Activated CD4-positive, alpha-beta T cell treated with anti-CD3 and anti-CD28 coated beads, Interleukin-2, amount 10 ng/mL, durations not matched to agents 7 days and 5 days (primary cell): ENCODE measurements at regions not wholly inside any gene's neighbourhood (a gene's known extent, or its start where the extent isn't known, plus 50 kb on each side); places are given as distances from the start of the nearest gene placed in this dataset.

Experiments
- CTCF ChIA-PET: fragments of 350-600 bp; sonication (Branson Sonifier 250); formaldehyde crosslinking; loops from one replicate; lab custom pipeline; 2021; ENCODE audit warnings: antibody characterized with exemption; lab: Charles Lee
- POLR2A ChIA-PET: fragments of 350-600 bp; sonication (Branson Sonifier 250); formaldehyde crosslinking; loops from one replicate; lab custom pipeline; 2021; ENCODE audit warnings: antibody characterized with exemption; lab: Charles Lee
- DNase-seq: peaks from one replicate; pipeline ENCODE4 v3.0.0-alpha.2; 2020
- H3K27ac Mint-ChIP-seq: one replicate; pipeline ENCODE4 v1.8.0; 2021; ENCODE audit warnings: mild to moderate bottlenecking, moderate library complexity, mixed read lengths
- H3K27me3 Mint-ChIP-seq: one replicate; pipeline ENCODE4 v1.8.0; 2021; ENCODE audit warnings: mixed read lengths
- H3K36me3 Mint-ChIP-seq: one replicate; pipeline ENCODE4 v1.8.0; 2021; ENCODE audit warnings: low read depth, mixed read lengths
- H3K4me1 Mint-ChIP-seq: one replicate; pipeline ENCODE4 v1.8.0; 2021; ENCODE audit warnings: mixed read lengths
- H3K4me3 Mint-ChIP-seq: one replicate; pipeline ENCODE4 v1.8.0; 2021; ENCODE audit warnings: mild to moderate bottlenecking, moderate library complexity, mixed read lengths
- H3K9me3 Mint-ChIP-seq: one replicate; pipeline ENCODE4 v1.8.0; 2021; ENCODE audit warnings: mixed read lengths

- CTCF ChIA-PET: interaction anchor here (1.0 to 1.4 kb wide), 3 partner anchors 11 to 16 kb away, joined by 3 to 4 read pairs (median 3); no protein-coding TSS in a partner anchor
- no peak overlapping the region for H3K27ac Mint-ChIP-seq
- POLR2A ChIA-PET: no interaction called here
- no peak for DNase-seq
- H3K36me3 Mint-ChIP-seq: no peaks in the 10 kb centered on the region
- no peaks in the 10 kb centered on the region for H3K9me3 Mint-ChIP-seq
- H3K4me1 Mint-ChIP-seq: no peaks in the 10 kb centered on the region
- H3K27me3 Mint-ChIP-seq: peaks cover 54% of the 10 kb centered on the region
- no peak overlapping the region for H3K4me3 Mint-ChIP-seq
Measured at GRCh38 chr9:115198001-115198400, 80.0 kb upstream of the TNC start.

- H3K27ac Mint-ChIP-seq: no peak overlapping the region
- no peaks in the 10 kb centered on the region for H3K36me3 Mint-ChIP-seq
- CTCF ChIA-PET: interaction anchor here (0.6 kb wide), 1 partner anchor 13 kb away, joined by 6 read pairs; no protein-coding TSS in a partner anchor
- no peak for DNase-seq
- no peaks in the 10 kb centered on the region for H3K9me3 Mint-ChIP-seq
- no peak overlapping the region for H3K4me3 Mint-ChIP-seq
- H3K27me3 Mint-ChIP-seq: peaks cover 41% of the 10 kb centered on the region
- POLR2A ChIA-PET: no interaction called here
- H3K4me1 Mint-ChIP-seq: peaks cover 10% of the 10 kb centered on the region
Measured at GRCh38 chr9:115200711-115201505, 83.0 kb upstream of the TNC start.

- Mint-ChIP-seq H3K4me3 (no peak overlapping the region), H3K36me3 (no peaks in the 10 kb centered on the region), H3K9me3 (no peaks in the 10 kb centered on the region), H3K4me1 (peaks cover 17% of the 10 kb centered on the region), H3K27me3 (peaks cover 37% of the 10 kb centered on the region), H3K27ac (no peak overlapping the region)
- no peak for DNase-seq
- ChIA-PET POLR2A (no interaction called here), CTCF (no interaction called here)
Measured at GRCh38 chr9:115202181-115202580, 84.2 kb upstream of the TNC start.

- Mint-ChIP-seq H3K27me3 (peaks cover 31% of the 10 kb centered on the region), H3K4me1 (peaks cover 23% of the 10 kb centered on the region), H3K27ac (no peak overlapping the region), H3K4me3 (no peak overlapping the region), H3K36me3 (no peaks in the 10 kb centered on the region), H3K9me3 (no peaks in the 10 kb centered on the region)
- no peak for DNase-seq
- POLR2A ChIA-PET: no interaction called here
- CTCF ChIA-PET: no interaction called here
Measured at GRCh38 chr9:115202960-115203751, 85.2 kb upstream of the TNC start.

- Mint-ChIP-seq H3K4me1 (peaks cover 40% of the 10 kb centered on the region), H3K4me3 (no peak overlapping the region), H3K27ac (no peak overlapping the region), H3K27me3 (peaks cover 26% of the 10 kb centered on the region), H3K36me3 (no peaks in the 10 kb centered on the region), H3K9me3 (no peaks in the 10 kb centered on the region)
- no peak for DNase-seq
- ChIA-PET POLR2A (no interaction called here), CTCF (no interaction called here)
Measured at GRCh38 chr9:115204904-115205453, 87.0 kb upstream of the TNC start.

GRCh38 chr9:115207003-115207836 lies 89.3 kb upstream of the TNC start:
- POLR2A ChIA-PET: interaction anchor here (0.6 kb wide), 1 partner anchor 435 kb away, joined by 3 read pairs; no protein-coding TSS in a partner anchor
- CTCF ChIA-PET: interaction anchor here (1.6 kb wide), 1 partner anchor 26 kb away, joined by 5 read pairs; no protein-coding TSS in a partner anchor
- no peaks in the 10 kb centered on the region for H3K9me3 Mint-ChIP-seq
- H3K4me1 Mint-ChIP-seq: peaks cover 43% of the 10 kb centered on the region
- no peak overlapping the region for H3K4me3 Mint-ChIP-seq
- peaks cover 13% of the 10 kb centered on the region for H3K27me3 Mint-ChIP-seq
- H3K36me3 Mint-ChIP-seq: no peaks in the 10 kb centered on the region
- DNase-seq: no peak
- no peak overlapping the region for H3K27ac Mint-ChIP-seq

GRCh38 chr9:115208501-115208900 lies 90.5 kb upstream of the TNC start:
- H3K4me3 Mint-ChIP-seq: no peak overlapping the region
- H3K36me3 Mint-ChIP-seq: no peaks in the 10 kb centered on the region
- DNase-seq: no peak
- H3K27me3 Mint-ChIP-seq: peaks cover 16% of the 10 kb centered on the region
- peaks cover 43% of the 10 kb centered on the region for H3K4me1 Mint-ChIP-seq
- no peak overlapping the region for H3K27ac Mint-ChIP-seq
- ChIA-PET POLR2A (no interaction called here), CTCF (interaction anchor here (1.1 kb wide), 1 partner anchor 11 kb away, joined by 4 read pairs; no protein-coding TSS in a partner anchor)
- no peaks in the 10 kb centered on the region for H3K9me3 Mint-ChIP-seq

GRCh38 chr9:115209601-115210306 lies 91.8 kb upstream of the TNC start:
- H3K4me1 Mint-ChIP-seq: peaks cover 42% of the 10 kb centered on the region
- H3K9me3 Mint-ChIP-seq: no peaks in the 10 kb centered on the region
- no peaks in the 10 kb centered on the region for H3K36me3 Mint-ChIP-seq
- CTCF ChIA-PET: no interaction called here
- POLR2A ChIA-PET: no interaction called here
- H3K27ac Mint-ChIP-seq: no peak overlapping the region
- no peak overlapping the region for H3K4me3 Mint-ChIP-seq
- no peak for DNase-seq
- peaks cover 21% of the 10 kb centered on the region for H3K27me3 Mint-ChIP-seq

- no peaks in the 10 kb centered on the region for H3K9me3 Mint-ChIP-seq
- H3K27me3 Mint-ChIP-seq: peaks cover 21% of the 10 kb centered on the region
- CTCF ChIA-PET: no interaction called here
- DNase-seq: no peak
- no peak overlapping the region for H3K27ac Mint-ChIP-seq
- H3K4me3 Mint-ChIP-seq: no peak overlapping the region
- H3K36me3 Mint-ChIP-seq: no peaks in the 10 kb centered on the region
- peaks cover 35% of the 10 kb centered on the region for H3K4me1 Mint-ChIP-seq
- POLR2A ChIA-PET: no interaction called here
Measured at GRCh38 chr9:115210699-115211098, 92.7 kb upstream of the TNC start.

- POLR2A ChIA-PET: no interaction called here
- Mint-ChIP-seq H3K27ac (no peak overlapping the region), H3K4me3 (no peak overlapping the region), H3K4me1 (peaks cover 32% of the 10 kb centered on the region), H3K27me3 (peaks cover 21% of the 10 kb centered on the region), H3K9me3 (no peaks in the 10 kb centered on the region), H3K36me3 (no peaks in the 10 kb centered on the region)
- DNase-seq: no peak
- CTCF ChIA-PET: no interaction called here
Measured at GRCh38 chr9:115211413-115212124, 93.6 kb upstream of the TNC start.

- no peaks in the 10 kb centered on the region for H3K9me3 Mint-ChIP-seq
- CTCF ChIA-PET: no interaction called here
Measured at GRCh38 chr9:115212125-115212605, 94.2 kb upstream of the TNC start.

More at GRCh38 chr9:115212125-115212605, 94.2 kb upstream of the TNC start:
- Mint-ChIP-seq H3K27ac (no peak overlapping the region), H3K36me3 (no peaks in the 10 kb centered on the region), H3K4me3 (no peak overlapping the region), H3K27me3 (peaks cover 21% of the 10 kb centered on the region), H3K4me1 (peaks cover 26% of the 10 kb centered on the region)
- POLR2A ChIA-PET: no interaction called here
- no peak for DNase-seq
